Uterus (tissue), 3 donors: ENCODE measurements at regions not wholly inside any gene's neighbourhood (a gene's known extent, or its start where the extent isn't known, plus 50 kb on each side); places are given as distances from the start of the nearest gene placed in this dataset.

Source experiments
- DNase-seq, 2 donors: peaks; one replicate each; pipeline ENCODE4 v3.0.0-alpha.2; 2019 to 2020
- H3K27ac ChIP-seq, 2 donors: fragments of 200-600 bp; sonication (generic); 1 replicate in 1 of 2; 2 replicates in 1 of 2; pipeline ENCODE4 v1.5.1; 2016 to 2018
- H3K27me3 ChIP-seq, 2 donors: fragments of 200-600 bp; sonication (generic); one replicate each; pipeline ENCODE4 v1.5.1; 2018 to 2019; ENCODE audit warnings: control low read depth in 1 of 2
- H3K36me3 ChIP-seq, 2 donors: fragments of 200-600 bp; sonication (generic); one replicate each; pipeline ENCODE4 v1.5.1; 2019; ENCODE audit warnings: control low read depth in 1 of 2
- H3K4me1 ChIP-seq, 2 donors: fragments of 200-600 bp; sonication (generic); one replicate each; pipeline ENCODE4 v1.5.1; 2018 to 2019; ENCODE audit warnings: control low read depth in 1 of 2
- H3K4me3 ChIP-seq, 2 donors: fragments of 200-600 bp; sonication (generic); 1 replicate in 1 of 2; 2 replicates in 1 of 2; pipeline ENCODE4 v1.5.1; 2018 to 2019; ENCODE audit warnings: mild to moderate bottlenecking in 1 of 2
- H3K9me3 ChIP-seq, 2 donors: fragments of 200-600 bp; sonication (generic); one replicate each; pipeline ENCODE4 v1.5.1; 2019; ENCODE audit warnings: control low read depth in 1 of 2
- CTCF ChIP-seq, 4 experiments: fragments of 200-600 bp in 2 of 4; fragments of 450-650 bp in 2 of 4; sonication (generic) in 2 of 4; IDR thresholded peaks; one replicate each; pipeline ENCODE4 v1.5.1; 2016 to 2019; ENCODE audit warnings: antibody characterized with exemption in 4 of 4, mild to moderate bottlenecking in 2 of 4, moderate library complexity in 1 of 4
- POLR2A ChIP-seq, 2 donors: fragments of 450-650 bp; IDR thresholded peaks; one replicate each; pipeline ENCODE4 v1.6.1; 2016; ENCODE audit warnings: antibody characterized with exemption in 2 of 2, mild to moderate bottlenecking in 1 of 2, moderate library complexity in 1 of 2
- intact Hi-C: fragments of 100-400 bp; cut with DNase I; formaldehyde crosslinking; loops from one replicate; pipeline ENCODE4 v1.15.1; 2023; ENCODE audit warnings: low total_unique reads
- donor health status: DM: yes; HTN: yes; CAD: no.

DNA sequence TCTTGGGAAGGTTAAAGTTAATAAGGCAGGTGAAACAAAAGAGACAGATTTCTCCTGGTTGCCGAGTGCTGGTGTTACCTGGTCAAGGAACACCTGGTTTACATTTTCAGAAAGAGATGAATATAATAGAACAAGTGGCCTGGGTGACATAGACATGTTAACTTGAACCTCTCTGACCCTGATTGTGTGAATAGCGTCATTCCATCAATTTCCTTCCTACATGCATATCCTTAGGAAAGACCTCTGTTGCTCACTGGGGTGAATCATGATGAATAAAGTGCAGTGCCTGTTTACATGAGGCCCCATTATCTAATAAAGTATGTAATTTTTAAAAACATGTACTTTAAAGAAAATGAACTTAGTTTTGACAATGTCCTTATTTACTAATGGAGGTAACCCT is 1822.9 kb upstream of the FLRT2 start:
- DNase-seq = no peak
- Histone ChIP-seq H3K36me3 (no peaks in the 10 kb centered on the region), H3K27ac (no peak overlapping the region), H3K9me3 (no peaks in the 10 kb centered on the region), H3K27me3 (no peaks in the 10 kb centered on the region), H3K4me1 (no peaks in the 10 kb centered on the region), H3K4me3 (no peak overlapping the region)
- TF ChIP-seq POLR2A (IDR thresholded peaks at IDR 0.05) = no peak
- no peak for TF ChIP-seq CTCF (IDR thresholded peaks at IDR 0.05)
- intact Hi-C loops = no loop called here

DNA sequence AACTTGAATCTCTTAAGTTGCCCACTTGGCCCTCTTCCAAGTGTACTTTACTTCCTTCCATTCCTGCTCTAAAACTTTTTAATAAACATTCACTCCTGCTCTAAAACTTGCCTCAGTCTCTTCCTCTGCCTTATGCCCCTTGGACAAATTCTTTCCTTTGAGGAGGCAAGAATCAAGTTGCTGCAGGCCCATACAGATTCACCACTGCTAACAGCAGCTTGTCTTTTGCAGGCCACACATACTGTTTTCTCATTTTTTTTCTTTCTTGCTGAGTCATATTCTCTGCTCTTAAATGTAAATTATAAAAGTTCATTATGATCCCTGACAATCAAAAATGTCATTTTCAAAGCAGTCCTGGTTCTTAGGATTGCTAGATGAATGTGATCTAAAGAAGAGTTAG is 1820.8 kb upstream of the FLRT2 start:
- Histone ChIP-seq H3K27ac (no peak overlapping the region), H3K4me1 (no peaks in the 10 kb centered on the region), H3K9me3 (no peaks in the 10 kb centered on the region), H3K4me3 (no peak overlapping the region), H3K36me3 (no peaks in the 10 kb centered on the region), H3K27me3 (no peaks in the 10 kb centered on the region)
- no peak for DNase-seq
- TF ChIP-seq POLR2A (IDR thresholded peaks at IDR 0.05) (no peak), CTCF (IDR thresholded peaks at IDR 0.05) (no peak)
- intact Hi-C loops = no loop called here

GRCh38 chr14:83711046-83711445 is 1818.9 kb upstream of the FLRT2 start:
- H3K4me3 ChIP-seq = no peak overlapping the region
- H3K9me3 ChIP-seq = no peaks in the 10 kb centered on the region
- no peaks in the 10 kb centered on the region for H3K36me3 ChIP-seq
- intact Hi-C loops = no loop called here
- TF ChIP-seq CTCF (IDR thresholded peaks at IDR 0.05) = no peak
- no peak for TF ChIP-seq POLR2A (IDR thresholded peaks at IDR 0.05)
- no peaks in the 10 kb centered on the region for H3K27me3 ChIP-seq
- no peaks in the 10 kb centered on the region for H3K4me1 ChIP-seq
- no peak overlapping the region for H3K27ac ChIP-seq
- no peak for DNase-seq

DNA sequence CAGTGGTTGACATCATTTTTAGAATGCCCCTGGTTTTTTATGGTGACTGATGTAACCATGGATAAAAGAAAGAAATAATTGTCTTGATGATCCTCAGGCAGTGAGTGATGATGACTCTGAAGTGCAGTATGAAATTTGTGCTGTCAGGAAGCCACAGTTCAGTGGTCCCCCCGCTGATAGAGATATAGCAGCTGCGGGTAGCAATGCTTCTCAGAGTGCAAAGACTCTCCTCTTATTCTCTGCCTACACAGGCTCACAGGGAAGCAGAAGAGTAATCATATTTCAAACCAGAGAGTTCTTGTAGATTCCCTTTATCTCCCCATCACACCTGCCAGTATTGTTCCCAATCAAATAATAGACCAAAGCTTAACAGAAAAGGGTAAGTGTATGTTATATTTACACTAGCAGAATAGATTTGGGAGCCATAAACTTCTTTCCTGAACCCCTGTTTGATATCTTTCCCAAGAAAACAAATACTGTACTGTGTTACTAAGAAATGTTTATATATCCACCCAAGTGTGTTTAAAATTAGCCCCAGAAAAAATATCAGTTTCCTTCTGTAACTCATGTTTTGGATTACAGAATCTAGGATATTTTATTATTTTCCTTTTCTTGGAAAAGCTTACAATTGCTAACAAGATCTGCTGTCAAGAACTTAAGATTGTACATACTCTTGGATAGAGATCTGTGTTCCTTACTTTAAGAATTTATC is 1817.4 kb upstream of the FLRT2 start:
- no peak for TF ChIP-seq CTCF (IDR thresholded peaks at IDR 0.05)
- H3K4me3 ChIP-seq = no peak overlapping the region
- H3K4me1 ChIP-seq = no peaks in the 10 kb centered on the region
- H3K9me3 ChIP-seq = no peaks in the 10 kb centered on the region
- no peak for DNase-seq
- no peaks in the 10 kb centered on the region for H3K27me3 ChIP-seq
- intact Hi-C loops = no loop called here
- H3K36me3 ChIP-seq = no peaks in the 10 kb centered on the region
- no peak overlapping the region for H3K27ac ChIP-seq

- TF ChIP-seq CTCF (IDR thresholded peaks at IDR 0.05) = no peak
- no peak for TF ChIP-seq POLR2A (IDR thresholded peaks at IDR 0.05)
- no peak overlapping the region for H3K27ac ChIP-seq
- H3K4me3 ChIP-seq = no peak overlapping the region
- no peaks in the 10 kb centered on the region for H3K36me3 ChIP-seq
- intact Hi-C loops = no loop called here
- H3K9me3 ChIP-seq = no peaks in the 10 kb centered on the region
- no peak for DNase-seq
- H3K4me1 ChIP-seq = no peaks in the 10 kb centered on the region
- H3K27me3 ChIP-seq = no peaks in the 10 kb centered on the region
These were observed 1816.2 kb upstream of the FLRT2 start for GRCh38 chr14:83713732-83714131.
